ENCODE measurements at regions not wholly inside any gene's neighbourhood (a gene's known extent, or its start where the extent isn't known, plus 50 kb on each side); places are given as distances from the start of the nearest gene placed in this dataset.

GRCh38 chr1:69494221-69494620 is 73.5 kb upstream of the LRRC7 start:
- TF ChIP-seq EP300 (IDR thresholded peaks at IDR 0.05) (no peak), CTCF (IDR thresholded peaks at IDR 0.05) (no peak)
